ENCODE measurements at regions not wholly inside any gene's neighbourhood (a gene's known extent, or its start where the extent isn't known, plus 50 kb on each side); places are given as distances from the start of the nearest gene placed in this dataset.
"Not testable (repeated sequence)": the region's sequence is repeated elsewhere in the genome, so short reads cannot be mapped to it uniquely, and the experiment has no call there.

DNA sequence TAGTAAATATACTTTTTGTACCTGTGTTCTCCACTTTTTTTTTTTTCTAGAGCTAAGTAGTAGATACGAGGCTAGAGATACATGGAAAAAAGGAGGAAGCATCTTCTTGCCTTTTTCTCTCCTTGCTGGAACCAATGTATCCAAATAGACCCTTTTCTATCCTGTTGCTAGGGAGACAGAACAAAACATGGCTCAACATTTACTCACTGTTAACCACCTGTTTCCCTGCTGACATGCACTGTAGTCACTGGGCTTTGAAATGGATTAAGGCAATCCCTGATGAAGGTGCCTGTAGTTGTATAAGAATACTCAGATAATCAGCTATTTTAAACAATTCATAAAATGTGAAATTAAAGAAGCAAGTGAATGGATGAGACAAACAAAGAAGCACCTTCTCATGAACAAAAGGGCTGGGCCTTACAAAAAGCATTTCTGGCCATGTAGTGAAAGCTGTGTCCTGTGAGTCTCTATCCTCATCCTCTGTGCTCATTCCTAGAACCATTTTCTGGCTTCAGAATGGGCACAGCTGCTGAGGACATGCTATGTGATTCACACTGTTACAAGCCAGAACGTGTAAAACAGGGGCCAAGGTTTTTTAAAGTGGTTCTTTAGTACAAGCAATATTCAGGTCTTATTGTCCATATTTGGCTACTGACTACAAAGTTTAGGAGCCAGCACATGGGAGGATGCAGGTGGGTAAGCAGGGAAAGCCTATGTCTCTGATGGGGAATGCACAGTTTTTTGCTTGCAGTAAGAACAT lies 100.4 kb upstream of the NDN start:
- intact Hi-C loops (cut with micrococcal nuclease) = no loop called here
- Mint-ChIP-seq H3K36me3 (ENCODE audit: insufficient read depth, unreplicated experiment) (no peaks in the 10 kb centered on the region), H3K4me3 (ENCODE audit: unreplicated experiment) (no peak overlapping the region), H3K27ac (ENCODE audit: low read depth, unreplicated experiment) (no peak overlapping the region), H3K9me3 (ENCODE audit: unreplicated experiment) (peaks cover 15% of the 10 kb centered on the region), H3K4me1 (ENCODE audit: insufficient read depth, unreplicated experiment) (no peaks in the 10 kb centered on the region), H3K27me3 (ENCODE audit: insufficient read depth, unreplicated experiment) (no peaks in the 10 kb centered on the region)
- ChIA-PET POLR2A (interaction anchor here (0.9 kb wide), 1 partner anchor 10 kb away, joined by 5 read pairs; no protein-coding TSS in a partner anchor), CTCF (interaction anchor here (0.7 to 0.9 kb wide), 2 partner anchors 138 to 893 kb away, joined by 3 to 4 read pairs; no protein-coding TSS in a partner anchor)
- DNase-seq (ENCODE audit: unreplicated experiment) = no peak
- BruUV-seq (replicated peaks) = no TSS peak
- TF ChIP-seq, protein P1, sequence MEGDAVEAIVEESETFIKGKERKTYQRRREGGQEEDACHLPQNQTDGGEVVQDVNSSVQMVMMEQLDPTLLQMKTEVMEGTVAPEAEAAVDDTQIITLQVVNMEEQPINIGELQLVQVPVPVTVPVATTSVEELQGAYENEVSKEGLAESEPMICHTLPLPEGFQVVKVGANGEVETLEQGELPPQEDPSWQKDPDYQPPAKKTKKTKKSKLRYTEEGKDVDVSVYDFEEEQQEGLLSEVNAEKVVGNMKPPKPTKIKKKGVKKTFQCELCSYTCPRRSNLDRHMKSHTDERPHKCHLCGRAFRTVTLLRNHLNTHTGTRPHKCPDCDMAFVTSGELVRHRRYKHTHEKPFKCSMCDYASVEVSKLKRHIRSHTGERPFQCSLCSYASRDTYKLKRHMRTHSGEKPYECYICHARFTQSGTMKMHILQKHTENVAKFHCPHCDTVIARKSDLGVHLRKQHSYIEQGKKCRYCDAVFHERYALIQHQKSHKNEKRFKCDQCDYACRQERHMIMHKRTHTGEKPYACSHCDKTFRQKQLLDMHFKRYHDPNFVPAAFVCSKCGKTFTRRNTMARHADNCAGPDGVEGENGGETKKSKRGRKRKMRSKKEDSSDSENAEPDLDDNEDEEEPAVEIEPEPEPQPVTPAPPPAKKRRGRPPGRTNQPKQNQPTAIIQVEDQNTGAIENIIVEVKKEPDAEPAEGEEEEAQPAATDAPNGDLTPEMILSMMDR (IDR thresholded peaks at IDR 0.05; ENCODE audit: unreplicated experiment) = no peak

DNA sequence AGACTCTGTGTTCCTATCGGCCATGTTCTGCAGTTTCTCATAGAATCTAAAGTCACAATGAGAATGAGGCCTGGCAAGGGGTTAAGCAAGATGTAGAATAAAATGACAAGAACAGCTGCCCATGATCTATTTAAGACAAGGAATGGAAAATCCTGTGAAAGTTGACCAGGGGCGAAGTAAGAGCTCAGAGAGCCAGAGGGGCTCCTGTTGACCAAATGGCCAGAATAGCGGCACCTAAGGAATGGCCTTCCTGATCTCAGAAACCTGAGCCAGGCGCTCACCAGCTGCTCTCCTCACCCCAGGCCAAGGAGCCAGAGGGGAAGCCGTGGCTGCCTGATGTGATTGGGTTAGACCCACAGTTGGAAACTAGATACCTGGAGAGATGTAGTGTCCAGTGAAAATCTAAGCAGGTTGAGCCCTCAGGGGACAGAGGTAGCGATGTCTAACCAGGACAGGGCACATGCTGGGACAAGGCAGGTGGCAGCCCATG lies 106.1 kb upstream of the NDN start:
- DNase-seq (ENCODE audit: unreplicated experiment) = no peak
- TF ChIP-seq, protein P1 (IDR thresholded peaks at IDR 0.05; ENCODE audit: unreplicated experiment) = no peak
- CTCF ChIA-PET = interaction anchor here (1.0 kb wide), 1 partner anchor 66 kb away, joined by 5 read pairs; no protein-coding TSS in a partner anchor
- no peak overlapping the region for H3K4me3 Mint-ChIP-seq (ENCODE audit: unreplicated experiment)
- H3K27me3 Mint-ChIP-seq (ENCODE audit: insufficient read depth, unreplicated experiment) = no peaks in the 10 kb centered on the region
- intact Hi-C loops (cut with micrococcal nuclease) = no loop called here
- POLR2A ChIA-PET = interaction anchor here (1.0 kb wide), 1 partner anchor 9 kb away, joined by 3 read pairs; no protein-coding TSS in a partner anchor
- peaks cover 24% of the 10 kb centered on the region for H3K9me3 Mint-ChIP-seq (ENCODE audit: unreplicated experiment)
- no TSS peak for BruUV-seq (replicated peaks)
- no peaks in the 10 kb centered on the region for H3K4me1 Mint-ChIP-seq (ENCODE audit: insufficient read depth, unreplicated experiment)
- H3K27ac Mint-ChIP-seq (ENCODE audit: low read depth, unreplicated experiment) = no peak overlapping the region
- H3K36me3 Mint-ChIP-seq (ENCODE audit: insufficient read depth, unreplicated experiment) = no peaks in the 10 kb centered on the region

DNA sequence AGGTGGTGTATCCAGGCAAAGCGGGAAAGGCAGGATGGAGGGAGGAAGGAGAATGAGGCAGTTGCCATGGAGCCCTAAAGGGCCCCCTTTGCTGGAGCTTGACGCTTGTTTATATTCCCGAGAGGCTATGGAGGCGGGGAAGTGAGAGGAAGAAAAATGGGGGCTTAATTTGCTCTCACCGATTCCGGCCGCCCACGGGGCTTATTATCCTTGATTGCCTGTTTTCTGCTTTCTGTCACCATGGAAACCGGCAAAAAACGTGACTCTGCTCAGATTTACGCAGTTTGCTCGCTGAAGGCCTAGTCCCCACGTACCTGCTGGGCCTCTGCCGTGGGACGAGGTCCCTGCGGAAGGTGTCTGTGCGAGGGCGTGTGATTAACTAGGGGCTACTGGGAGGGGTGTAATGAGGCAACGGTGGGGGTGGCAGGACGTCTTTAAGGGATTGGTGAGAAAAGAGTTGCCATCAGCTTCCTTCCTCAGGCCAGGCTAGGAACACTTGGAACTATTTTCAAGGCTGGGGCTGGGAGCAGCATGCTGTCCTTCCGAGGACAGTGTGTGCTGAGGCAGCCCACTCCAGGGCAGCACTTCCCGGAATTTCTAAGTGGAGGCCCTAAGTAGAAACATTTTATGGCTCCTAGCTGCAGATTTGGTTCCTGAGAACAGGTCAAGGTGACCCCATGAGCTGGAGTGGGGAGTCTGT lies 110.8 kb upstream of the NDN start:
- Mint-ChIP-seq H3K27ac (ENCODE audit: low read depth, unreplicated experiment) (no peak overlapping the region), H3K27me3 (ENCODE audit: insufficient read depth, unreplicated experiment) (no peaks in the 10 kb centered on the region), H3K4me3 (ENCODE audit: unreplicated experiment) (no peak overlapping the region), H3K9me3 (ENCODE audit: unreplicated experiment) (peaks cover 18% of the 10 kb centered on the region), H3K4me1 (ENCODE audit: insufficient read depth, unreplicated experiment) (no peaks in the 10 kb centered on the region), H3K36me3 (ENCODE audit: insufficient read depth, unreplicated experiment) (no peaks in the 10 kb centered on the region)
- POLR2A ChIA-PET = interaction anchor here (0.7 kb wide), 1 partner anchor 10 kb away, joined by 5 read pairs; no protein-coding TSS in a partner anchor
- CTCF ChIA-PET = interaction anchor here (1.3 kb wide), 1 partner anchor 17 kb away, joined by 3 read pairs; no protein-coding TSS in a partner anchor
- no peak for DNase-seq (ENCODE audit: unreplicated experiment)
- TF ChIP-seq, protein P1 (IDR thresholded peaks at IDR 0.05; ENCODE audit: unreplicated experiment) = no peak
- BruUV-seq (replicated peaks) = no TSS peak
- intact Hi-C loops (cut with micrococcal nuclease) = no loop called here

DNA sequence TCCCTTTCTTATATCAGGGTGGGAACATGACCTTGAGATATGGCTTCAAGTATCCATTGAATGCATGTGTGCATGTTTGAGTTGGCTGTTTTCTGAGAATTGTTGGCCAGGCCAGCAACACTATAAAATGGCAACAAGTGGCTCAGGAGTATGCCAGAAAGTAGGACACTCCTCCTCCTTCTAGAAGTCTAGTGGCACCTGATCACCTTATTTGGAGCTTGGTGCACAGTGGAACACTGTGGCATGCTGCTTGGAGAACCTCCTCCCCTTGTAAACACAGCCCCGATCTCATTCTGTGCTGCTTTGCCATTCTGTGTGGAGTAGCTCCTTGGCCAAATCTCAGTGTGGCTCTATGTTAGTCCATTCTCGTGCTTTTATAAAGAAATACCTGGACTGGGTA lies 114.8 kb upstream of the NDN start:
- no peak for DNase-seq (ENCODE audit: unreplicated experiment)
- H3K27ac Mint-ChIP-seq (ENCODE audit: low read depth, unreplicated experiment) = no peak overlapping the region
- ChIA-PET CTCF (interaction anchor here (0.6 kb wide), 1 partner anchor 12 kb away, joined by 3 read pairs; no protein-coding TSS in a partner anchor), POLR2A (interaction anchor here (0.6 kb wide), 1 partner anchor 9 kb away, joined by 3 read pairs; no protein-coding TSS in a partner anchor)
- H3K36me3 Mint-ChIP-seq (ENCODE audit: insufficient read depth, unreplicated experiment) = no peaks in the 10 kb centered on the region
- H3K4me1 Mint-ChIP-seq (ENCODE audit: insufficient read depth, unreplicated experiment) = no peaks in the 10 kb centered on the region
- intact Hi-C loops (cut with micrococcal nuclease) = no loop called here
- BruUV-seq (replicated peaks) = no TSS peak
- no peak overlapping the region for H3K4me3 Mint-ChIP-seq (ENCODE audit: unreplicated experiment)
- H3K27me3 Mint-ChIP-seq (ENCODE audit: insufficient read depth, unreplicated experiment) = no peaks in the 10 kb centered on the region
- TF ChIP-seq, protein P1 (IDR thresholded peaks at IDR 0.05; ENCODE audit: unreplicated experiment) = no peak
- H3K9me3 Mint-ChIP-seq (ENCODE audit: unreplicated experiment) = peaks cover 35% of the 10 kb centered on the region

- intact Hi-C loops (cut with micrococcal nuclease); POLR2A ChIA-PET; H3K36me3 Mint-ChIP-seq (ENCODE audit: insufficient read depth, unreplicated experiment); H3K27me3 Mint-ChIP-seq (ENCODE audit: insufficient read depth, unreplicated experiment); H3K27ac Mint-ChIP-seq (ENCODE audit: low read depth, unreplicated experiment); H3K4me3 Mint-ChIP-seq (ENCODE audit: unreplicated experiment); DNase-seq (ENCODE audit: unreplicated experiment); H3K4me1 Mint-ChIP-seq (ENCODE audit: insufficient read depth, unreplicated experiment); BruUV-seq (replicated peaks): not testable (repeated sequence)
- H3K9me3 Mint-ChIP-seq (ENCODE audit: unreplicated experiment) = peaks cover 36% of the 10 kb centered on the region
- CTCF ChIA-PET = interaction anchor here (0.7 kb wide), 1 partner anchor 92 kb away, joined by 3 read pairs; no protein-coding TSS in a partner anchor
Measured at GRCh38 chr15:23802896-23803435, 115.9 kb upstream of the NDN start.
